H9 (cell line): ENCODE measurements at regions not wholly inside any gene's neighbourhood (a gene's known extent, or its start where the extent isn't known, plus 50 kb on each side); places are given as distances from the start of the nearest gene placed in this dataset.

Source experiments
- DNase-seq: peaks from one replicate; pipeline ENCODE4 v3.0.0-alpha.2; 2017
- H2AFZ ChIP-seq: one replicate; pipeline ENCODE4 v1.6.1; 2013; ENCODE audit warnings: mild to moderate bottlenecking, low read length, control low read depth, moderate library complexity
- H2AK5ac ChIP-seq: 2 replicates; pipeline ENCODE4 v1.6.1; 2013; ENCODE audit warnings: low read length, control low read depth, mixed read lengths; ENCODE audit not compliant: insufficient read length
- H2BK120ac ChIP-seq: one replicate; pipeline ENCODE4 v1.6.1; 2013; ENCODE audit warnings: low read depth, mild to moderate bottlenecking, low read length, control low read depth, inconsistent platforms; ENCODE audit not compliant: poor library complexity, severe bottlenecking
- H2BK12ac ChIP-seq: 2 replicates; pipeline ENCODE4 v1.6.1; 2013; ENCODE audit warnings: low read length, control low read depth, mixed read lengths, low read depth; ENCODE audit not compliant: insufficient read length
- H2BK15ac ChIP-seq: 2 replicates; pipeline ENCODE4 v1.6.1; 2013; ENCODE audit warnings: low read depth, low read length, control low read depth
- H2BK20ac ChIP-seq: one replicate; pipeline ENCODE4 v1.6.1; 2013; ENCODE audit warnings: low read depth, mild to moderate bottlenecking, low read length, control low read depth, inconsistent platforms; ENCODE audit not compliant: poor library complexity, severe bottlenecking
- H2BK5ac ChIP-seq: 2 replicates; pipeline ENCODE4 v1.6.1; 2013; ENCODE audit warnings: low read length, control low read depth, mixed read lengths; ENCODE audit not compliant: insufficient read length
- H3K14ac ChIP-seq: 2 replicates; pipeline ENCODE4 v1.6.1; 2013; ENCODE audit warnings: low read length, control low read depth; ENCODE audit not compliant: insufficient read depth
- H3K18ac ChIP-seq: 2 replicates; pipeline ENCODE4 v1.6.1; 2013; ENCODE audit warnings: low read depth, mild to moderate bottlenecking, mixed read lengths, low read length, control low read depth; ENCODE audit not compliant: insufficient read length
- H3K23ac ChIP-seq: 2 replicates; pipeline ENCODE4 v1.6.1; 2013; ENCODE audit warnings: low read length, control low read depth, mixed read lengths, low read depth; ENCODE audit not compliant: insufficient read length
- H3K23me2 ChIP-seq: 2 replicates; pipeline ENCODE4 v1.6.1; 2013; ENCODE audit warnings: low read depth, mild to moderate bottlenecking, mixed read lengths, low read length, control low read depth; ENCODE audit not compliant: insufficient read length, poor library complexity, severe bottlenecking
- H3K27ac ChIP-seq: 2 replicates; pipeline ENCODE4 v1.5.1; 2013; ENCODE audit warnings: low read length, control low read depth, mixed read lengths, low read depth; ENCODE audit not compliant: insufficient read length
- H3K27me3 ChIP-seq: 2 replicates; pipeline ENCODE4 v1.6.1; 2013; ENCODE audit warnings: low read length, control low read depth, inconsistent platforms; ENCODE audit not compliant: insufficient read depth
- H3K4ac ChIP-seq: 2 replicates; pipeline ENCODE4 v1.6.1; 2013; ENCODE audit warnings: low read depth, mild to moderate bottlenecking, control low read depth, inconsistent platforms, low read length, moderate library complexity
- H3K4me1 ChIP-seq: 2 replicates; pipeline ENCODE4 v1.6.1; 2013; ENCODE audit warnings: low read length, control low read depth, inconsistent platforms; ENCODE audit not compliant: insufficient read depth
- H3K4me2 ChIP-seq: 2 replicates; pipeline ENCODE4 v1.6.1; 2013; ENCODE audit warnings: low read length, control low read depth, mixed read lengths; ENCODE audit not compliant: insufficient read length, insufficient read depth
- H3K56ac ChIP-seq: 2 replicates; pipeline ENCODE4 v1.6.1; 2013; ENCODE audit warnings: low read depth, mild to moderate bottlenecking, mixed read lengths, low read length, control low read depth; ENCODE audit not compliant: insufficient read length
- H3K79me1 ChIP-seq: 2 replicates; pipeline ENCODE4 v1.6.1; 2013; ENCODE audit warnings: low read depth, mild to moderate bottlenecking, moderate library complexity, low read length, control low read depth, inconsistent platforms; ENCODE audit not compliant: insufficient read depth, poor library complexity, severe bottlenecking
- H3K79me2 ChIP-seq: 2 replicates; pipeline ENCODE4 v1.6.1; 2013; ENCODE audit warnings: low read length, control low read depth, inconsistent platforms; ENCODE audit not compliant: insufficient read depth
- H3K9ac ChIP-seq: 2 replicates; pipeline ENCODE4 v1.6.1; 2013; ENCODE audit warnings: low read length, control low read depth, mixed read lengths; ENCODE audit not compliant: insufficient read length; ENCODE audit errors: extremely low read depth
- H3K9me3 ChIP-seq: one replicate; pipeline ENCODE4 v1.6.1; 2013; ENCODE audit warnings: low read depth, low read length, inconsistent platforms; ENCODE audit not compliant: control insufficient read depth
- H3T11ph ChIP-seq: one replicate; pipeline ENCODE4 v1.6.1; 2013; ENCODE audit warnings: mild to moderate bottlenecking, low read length, control low read depth, inconsistent platforms
- H4K20me1 ChIP-seq: one replicate; pipeline ENCODE4 v1.6.1; 2013; ENCODE audit not compliant: control insufficient read depth, insufficient read length, insufficient read depth
- H4K5ac ChIP-seq: 2 replicates; pipeline ENCODE4 v1.6.1; 2013; ENCODE audit warnings: low read depth, mild to moderate bottlenecking, mixed read lengths, low read length, control low read depth; ENCODE audit not compliant: insufficient read length
- H4K8ac ChIP-seq: replicated peaks from 2 replicates; pipeline ENCODE4 v1.6.1; 2013; ENCODE audit warnings: low read length, control low read depth, mixed read lengths, low read depth; ENCODE audit not compliant: insufficient read length
- H4K91ac ChIP-seq: 2 replicates; pipeline ENCODE4 v1.6.1; 2013; ENCODE audit warnings: low read depth, mild to moderate bottlenecking, moderate library complexity, mixed read lengths, low read length, control low read depth; ENCODE audit not compliant: insufficient read length
- H3K27ac Mint-ChIP-seq, 3 experiments: 2 replicates in 2 of 3; 3 replicates in 1 of 3; pipeline ENCODE4 v1.8.0; 2020 to 2021; ENCODE audit warnings: mixed read lengths in 3 of 3, mild to moderate bottlenecking in 1 of 3, moderate library complexity in 1 of 3
- H3K27me3 Mint-ChIP-seq: 2 replicates; pipeline ENCODE4 v1.8.0; 2021; ENCODE audit warnings: low read depth, mild to moderate bottlenecking, moderate library complexity, mixed read lengths
- H3K36me3 Mint-ChIP-seq, 3 experiments: 2 replicates in 2 of 3; 3 replicates in 1 of 3; pipeline ENCODE4 v1.8.0; 2020 to 2021; ENCODE audit warnings: low read depth in 3 of 3, mixed read lengths in 3 of 3; ENCODE audit not compliant: insufficient read depth in 1 of 3
- H3K4me1 Mint-ChIP-seq, 2 experiments: 2 replicates each; pipeline ENCODE4 v1.8.0; 2020; ENCODE audit warnings: mixed read lengths in 2 of 2
- H3K4me3 Mint-ChIP-seq, 2 experiments: 2 replicates in 1 of 2; 3 replicates in 1 of 2; pipeline ENCODE4 v1.8.0; 2020 to 2021; ENCODE audit warnings: mild to moderate bottlenecking in 2 of 2, mixed read lengths in 2 of 2, moderate library complexity in 1 of 2
- H3K9me3 Mint-ChIP-seq, 2 experiments: 2 replicates in 1 of 2; 3 replicates in 1 of 2; pipeline ENCODE4 v1.8.0; 2020; ENCODE audit warnings: mild to moderate bottlenecking in 2 of 2, mixed read lengths in 2 of 2, moderate library complexity in 1 of 2
- CTCF ChIP-seq: fragments of 200-600 bp; sonication (generic); conservative IDR thresholded peaks from 3 replicates; pipeline ENCODE4 v1.8.0; 2021; ENCODE audit warnings: antibody characterized with exemption, mild to moderate bottlenecking
- WGBS: extraction: QIAGEN DNeasy Blood & Tissue Kit; methylation state at CpG from one replicate; pipeline ENCODE4 v1.1.7; 2013; ENCODE audit warnings: missing lambda C conversion rate, low lambda C conversion rate, mixed read lengths; ENCODE audit not compliant: insufficient read length; ENCODE audit errors: extremely low coverage; 5-methylcytosine and 5-hydroxymethylcytosine counted together

GRCh38 chr1:188665477-188665876 lies 1812.2 kb downstream of the BRINP3 start:
- no peak overlapping the region for H3K14ac ChIP-seq
- no peak overlapping the region for H2BK15ac ChIP-seq
- no peaks in the 10 kb centered on the region for H3K27me3 ChIP-seq
- H2AFZ ChIP-seq: no peak overlapping the region
- no peaks in the 10 kb centered on the region for H4K20me1 ChIP-seq
- no peak overlapping the region for H3K23ac ChIP-seq
- DNase-seq: no peak
- H3T11ph ChIP-seq: no peak overlapping the region
- peaks cover 2 to 6% (median 6%) of the 10 kb centered on the region in 3 experiments; a peak in 6 of 7 replicates for H3K36me3 Mint-ChIP-seq
- H3K4me1 Mint-ChIP-seq: peaks cover 20 to 21% of the 10 kb centered on the region in 2 experiments
- H3K4me2 ChIP-seq: no peak overlapping the region
- no peak overlapping the region for H3K4me3 Mint-ChIP-seq
- no peak overlapping the region for H2BK12ac ChIP-seq
- H2BK5ac ChIP-seq: no peak overlapping the region
- no peaks in the 10 kb centered on the region; a peak in 2 of 5 replicates for H3K9me3 Mint-ChIP-seq
- H3K79me2 ChIP-seq: no peaks in the 10 kb centered on the region
- H4K8ac ChIP-seq: no peak overlapping the region
- no peak overlapping the region for H3K27ac ChIP-seq
- H3K79me1 ChIP-seq: no peaks in the 10 kb centered on the region
- H2BK120ac ChIP-seq: no peak overlapping the region
- H3K27ac Mint-ChIP-seq: no peak overlapping the region; a peak in 2 of 7 replicates
- no CpG with 5 or more reads among the region's 4 CpGs for WGBS
- no peaks in the 10 kb centered on the region for H3K9me3 ChIP-seq
- H3K9ac ChIP-seq: no peak overlapping the region
- H3K23me2 ChIP-seq: no peaks in the 10 kb centered on the region
- H3K27me3 Mint-ChIP-seq: no peaks in the 10 kb centered on the region
- H4K5ac ChIP-seq: no peak overlapping the region
- no peak overlapping the region for H2BK20ac ChIP-seq
- no peak overlapping the region for H2AK5ac ChIP-seq
- no peak overlapping the region for H4K91ac ChIP-seq
- H3K4ac ChIP-seq: no peak overlapping the region
- no peak overlapping the region for H3K18ac ChIP-seq
- peaks cover 8% of the 10 kb centered on the region; the same call in 1 of the 2 replicates for H3K4me1 ChIP-seq
- no peak for TF ChIP-seq CTCF
- H3K56ac ChIP-seq: no peak overlapping the region
